Transverse colon (tissue), 4 donors: ENCODE measurements at regions not wholly inside any gene's neighbourhood (a gene's known extent, or its start where the extent isn't known, plus 50 kb on each side); places are given as distances from the start of the nearest gene placed in this dataset.

Source experiments
- DNase-seq: peaks from one replicate; pipeline ENCODE4 v3.0.0-alpha.2; 2019
- H3K27ac ChIP-seq, 4 donors: fragments of 200-600 bp; sonication (generic); 2 replicates each; pipeline ENCODE4 v1.5.1; 2016 to 2018; ENCODE audit warnings: inconsistent platforms in 4 of 4
- H3K27me3 ChIP-seq: fragments of 200-600 bp; sonication (generic); 2 replicates; pipeline ENCODE4 v1.5.1; 2017; ENCODE audit warnings: inconsistent platforms
- H3K36me3 ChIP-seq, 4 donors: fragments of 200-600 bp; sonication (generic); 2 replicates each; pipeline ENCODE4 v1.5.1; 2017 to 2019; ENCODE audit warnings: inconsistent platforms in 4 of 4
- H3K4me1 ChIP-seq, 4 donors: fragments of 200-600 bp; sonication (generic); 2 replicates each; pipeline ENCODE4 v1.5.1; 2017 to 2020; ENCODE audit warnings: inconsistent platforms in 4 of 4
- H3K4me3 ChIP-seq, 4 donors: fragments of 200-600 bp; sonication (generic); 1 replicate in 1 of 4; 2 replicates in 3 of 4; pipeline versions ENCODE4 v1.5.1 to v1.6.1; 2017 to 2019; ENCODE audit warnings: inconsistent platforms in 4 of 4
- H3K9me3 ChIP-seq, 2 donors: fragments of 200-600 bp; sonication (generic); 2 replicates each; pipeline ENCODE4 v1.5.1; 2017 to 2019; ENCODE audit warnings: inconsistent platforms in 2 of 2
- EP300 ChIP-seq: sonication (generic); formaldehyde crosslinking; IDR thresholded peaks from one replicate; pipeline ENCODE4 v1.6.1; 2017; ENCODE audit warnings: antibody characterized with exemption, low read depth
- POLR2A ChIP-seq: fragments of 450-650 bp; IDR thresholded peaks from one replicate; pipeline ENCODE4 v1.6.1; 2016; ENCODE audit warnings: antibody characterized with exemption, mild to moderate bottlenecking, moderate library complexity
- POLR2AphosphoS5 ChIP-seq, 3 donors: sonication (generic); formaldehyde crosslinking; IDR thresholded peaks; one replicate each; pipeline ENCODE4 v1.6.1; 2016; ENCODE audit warnings: antibody characterized with exemption in 3 of 3
- WGBS, 2 donors: methylation state at CpG; one replicate each; pipeline ENCODE4 v1.1.5; 2018; ENCODE audit warnings: low coverage in 1 of 2; 5-methylcytosine and 5-hydroxymethylcytosine counted together
- in situ Hi-C, 4 donors: fragments of 200-750 bp; cut with MboI; loops; one replicate each; pipeline versions ENCODE4 v1.15.0 to v1.15.1; 2017; ENCODE audit warnings: low sequenced_read_pairs in 3 of 4, low pct_ligation_motif_present in 1 of 4, low pct_unique_long_range_greater_than_20kb in 1 of 4
- intact Hi-C: fragments of 100-400 bp; cut with DNase I; formaldehyde crosslinking; loops from one replicate; pipeline ENCODE4 v1.15.1; 2023; ENCODE audit warnings: low total_unique reads
- TF ChIP-seq, protein P1 (sequence below), 5 experiments: fragments of 200-600 bp in 3 of 5; fragments of 450-650 bp in 2 of 5; sonication (generic) in 3 of 5; IDR thresholded peaks; 1 replicate in 2 of 5; 2 replicates in 3 of 5; pipeline ENCODE4 v1.5.1; 2016 to 2017; ENCODE audit warnings: antibody characterized with exemption in 5 of 5, inconsistent platforms in 3 of 5, mild to moderate bottlenecking in 2 of 5, moderate library complexity in 1 of 5

DNA sequence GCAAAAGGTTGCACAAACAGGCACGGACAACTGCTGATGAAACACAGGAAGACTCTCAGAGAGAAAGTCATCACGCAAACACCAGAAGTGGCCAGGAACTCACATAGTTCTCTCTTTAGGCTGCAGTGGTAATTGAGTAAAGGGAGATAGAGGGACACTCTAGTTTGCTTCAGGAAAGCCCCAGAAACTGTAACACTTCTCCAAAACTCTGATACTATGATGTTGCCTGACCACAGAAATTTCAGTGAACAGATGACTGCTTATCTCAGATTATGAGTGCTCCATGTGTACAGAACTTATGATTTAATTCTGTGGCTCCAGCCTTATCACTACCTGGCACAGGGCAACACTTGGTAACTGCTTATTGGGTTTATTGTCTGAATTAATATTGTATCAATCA lies 311.5 kb upstream of the GYPC start:
- in situ Hi-C loops: no loop called here
- no peak overlapping the region for H3K27ac ChIP-seq
- H3K4me1 ChIP-seq: no peaks in the 10 kb centered on the region
- TF ChIP-seq EP300: no peak
- TF ChIP-seq, protein P1, sequence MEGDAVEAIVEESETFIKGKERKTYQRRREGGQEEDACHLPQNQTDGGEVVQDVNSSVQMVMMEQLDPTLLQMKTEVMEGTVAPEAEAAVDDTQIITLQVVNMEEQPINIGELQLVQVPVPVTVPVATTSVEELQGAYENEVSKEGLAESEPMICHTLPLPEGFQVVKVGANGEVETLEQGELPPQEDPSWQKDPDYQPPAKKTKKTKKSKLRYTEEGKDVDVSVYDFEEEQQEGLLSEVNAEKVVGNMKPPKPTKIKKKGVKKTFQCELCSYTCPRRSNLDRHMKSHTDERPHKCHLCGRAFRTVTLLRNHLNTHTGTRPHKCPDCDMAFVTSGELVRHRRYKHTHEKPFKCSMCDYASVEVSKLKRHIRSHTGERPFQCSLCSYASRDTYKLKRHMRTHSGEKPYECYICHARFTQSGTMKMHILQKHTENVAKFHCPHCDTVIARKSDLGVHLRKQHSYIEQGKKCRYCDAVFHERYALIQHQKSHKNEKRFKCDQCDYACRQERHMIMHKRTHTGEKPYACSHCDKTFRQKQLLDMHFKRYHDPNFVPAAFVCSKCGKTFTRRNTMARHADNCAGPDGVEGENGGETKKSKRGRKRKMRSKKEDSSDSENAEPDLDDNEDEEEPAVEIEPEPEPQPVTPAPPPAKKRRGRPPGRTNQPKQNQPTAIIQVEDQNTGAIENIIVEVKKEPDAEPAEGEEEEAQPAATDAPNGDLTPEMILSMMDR (IDR thresholded peaks at IDR 0.05): no peak
- TF ChIP-seq POLR2A: no peak
- H3K36me3 ChIP-seq: no peaks in the 10 kb centered on the region
- no peaks in the 10 kb centered on the region for H3K27me3 ChIP-seq
- 77% methylated on average over 2 of the region's 2 CpGs; no CpG with 5 or more reads in 1 of the 2 donors for WGBS, 2 donors
- H3K4me3 ChIP-seq: no peak overlapping the region
- DNase-seq: no peak
- intact Hi-C loops: no loop called here
- no peaks in the 10 kb centered on the region for H3K9me3 ChIP-seq

DNA sequence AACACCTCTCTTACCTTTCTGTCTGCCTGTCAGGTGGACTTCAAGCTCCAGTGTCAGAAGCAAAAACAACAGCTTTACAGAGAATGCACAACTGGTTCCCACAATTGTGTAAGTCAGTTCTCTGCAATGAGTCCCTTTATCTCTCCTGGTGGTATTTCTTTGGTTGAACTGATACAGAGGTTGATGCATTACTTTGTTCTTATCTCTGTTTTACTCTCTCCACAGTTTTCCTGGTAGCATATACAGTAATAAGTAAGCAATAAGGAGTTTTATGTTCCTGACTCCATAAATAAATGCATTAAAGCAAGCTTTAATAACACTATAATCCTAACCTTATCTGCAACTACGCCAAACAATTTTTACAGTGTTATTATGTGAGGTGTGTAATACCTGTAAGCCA lies 310.3 kb upstream of the GYPC start:
- DNase-seq: no peak
- 17 to 42% methylated on average over 1 of the region's 1 CpG for WGBS, 2 donors
- in situ Hi-C loops (no loop called here), intact Hi-C loops (no loop called here)
- no peak overlapping the region for H3K27ac ChIP-seq
- TF ChIP-seq POLR2A (no peak), EP300 (no peak), POLR2AphosphoS5 (IDR thresholded peaks at IDR 0.05) (no peak)
- H3K4me3 ChIP-seq: no peak overlapping the region
- no peaks in the 10 kb centered on the region for H3K27me3 ChIP-seq
- no peaks in the 10 kb centered on the region for H3K36me3 ChIP-seq
- H3K9me3 ChIP-seq: no peaks in the 10 kb centered on the region
- no peaks in the 10 kb centered on the region for H3K4me1 ChIP-seq

DNA sequence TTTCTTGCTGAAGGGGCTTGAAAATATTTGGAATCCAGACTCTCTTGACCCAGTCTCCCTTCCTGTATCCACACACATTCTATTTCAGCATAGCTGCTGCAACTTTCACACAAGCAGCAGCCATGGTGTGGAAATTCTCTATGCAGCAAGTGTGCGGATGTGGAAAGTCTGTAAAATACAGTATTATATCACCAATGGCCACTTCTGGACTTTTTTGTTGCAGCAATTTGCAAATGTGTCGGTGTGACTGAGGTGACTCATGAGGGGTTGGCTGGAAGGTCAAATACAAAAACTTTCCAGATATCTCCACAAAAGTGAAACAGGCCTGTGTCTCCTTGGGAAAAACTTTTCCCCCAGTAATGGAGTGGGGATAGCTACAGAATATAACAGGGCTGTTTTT lies 299.3 kb upstream of the GYPC start:
- H3K36me3 ChIP-seq: no peaks in the 10 kb centered on the region
- in situ Hi-C loops (no loop called here), intact Hi-C loops (no loop called here)
- H3K4me3 ChIP-seq: no peak overlapping the region
- WGBS, 2 donors: 60 to 68% methylated on average over 1 to 2 of the region's 2 CpGs
- H3K27me3 ChIP-seq: no peaks in the 10 kb centered on the region
- H3K27ac ChIP-seq: no peak overlapping the region
- H3K9me3 ChIP-seq: no peaks in the 10 kb centered on the region
- TF ChIP-seq POLR2AphosphoS5 (IDR thresholded peaks at IDR 0.05) (no peak), EP300 (no peak), POLR2A (no peak)
- TF ChIP-seq, protein P1 (IDR thresholded peaks at IDR 0.05): no peak
- DNase-seq: no peak
- H3K4me1 ChIP-seq: no peaks in the 10 kb centered on the region

DNA sequence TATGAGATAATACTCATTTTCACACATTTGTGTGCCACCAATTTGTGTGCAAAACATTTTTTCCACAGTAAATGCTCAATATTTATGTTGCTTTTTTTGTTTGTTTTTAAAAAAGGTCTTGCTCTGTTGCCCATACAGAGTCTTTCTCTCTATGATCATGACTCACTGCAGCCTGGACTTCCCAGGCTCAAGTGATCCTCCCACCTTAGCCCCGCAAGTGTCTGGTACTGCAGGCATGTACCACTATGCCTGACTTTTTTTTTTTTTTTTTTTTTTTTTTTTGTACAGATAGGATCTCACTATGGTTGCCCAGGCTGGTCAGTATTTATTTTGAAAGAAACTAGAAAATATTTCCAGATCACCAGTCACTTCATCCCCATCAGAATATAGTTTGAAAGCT lies 297.8 kb upstream of the GYPC start:
- in situ Hi-C loops: no loop called here
- TF ChIP-seq POLR2AphosphoS5 (IDR thresholded peaks at IDR 0.05) (no peak), POLR2A (no peak), EP300 (no peak)
- TF ChIP-seq, protein P1 (IDR thresholded peaks at IDR 0.05): no peak
- H3K27ac ChIP-seq: no peak overlapping the region
- H3K9me3 ChIP-seq: no peaks in the 10 kb centered on the region
- H3K4me1 ChIP-seq: no peaks in the 10 kb centered on the region
- no peak overlapping the region for H3K4me3 ChIP-seq
- H3K27me3 ChIP-seq: no peaks in the 10 kb centered on the region
- DNase-seq: no peak
- no peaks in the 10 kb centered on the region for H3K36me3 ChIP-seq
- 61 to 82% methylated on average over 1 of the region's 1 CpG for WGBS, 2 donors
- intact Hi-C loops: no loop called here

DNA sequence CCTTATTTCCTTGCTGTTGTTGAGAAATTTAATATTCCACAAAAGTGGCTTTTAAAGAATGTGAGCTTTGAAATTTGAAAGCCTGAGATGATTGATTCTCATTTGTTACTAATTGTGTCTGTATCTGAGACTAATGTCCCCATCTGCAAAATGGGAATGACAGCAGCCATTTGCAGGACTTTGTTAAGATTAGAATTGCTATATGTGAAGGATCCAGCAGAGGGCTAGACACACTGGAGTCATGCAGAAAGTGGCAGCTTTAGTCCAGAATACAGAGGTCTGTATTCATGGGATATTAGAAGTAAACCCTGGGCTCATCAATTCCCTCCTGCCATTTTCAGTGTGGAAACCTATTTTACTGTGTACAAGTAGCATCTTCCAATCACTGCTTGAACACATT lies 296.5 kb upstream of the GYPC start:
- H3K9me3 ChIP-seq: no peaks in the 10 kb centered on the region
- no peak overlapping the region for H3K27ac ChIP-seq
- H3K4me3 ChIP-seq: no peak overlapping the region
- intact Hi-C loops (no loop called here), in situ Hi-C loops (no loop called here)
- H3K27me3 ChIP-seq: no peaks in the 10 kb centered on the region
- TF ChIP-seq, protein P1 (IDR thresholded peaks at IDR 0.05): peak in 1 of 5 experiments; percentile 21
- TF ChIP-seq POLR2A: no peak
- no peaks in the 10 kb centered on the region for H3K36me3 ChIP-seq
- no peak for DNase-seq
- H3K4me1 ChIP-seq: no peaks in the 10 kb centered on the region
